ENCODE measurements at regions not wholly inside any gene's neighbourhood (a gene's known extent, or its start where the extent isn't known, plus 50 kb on each side); places are given as distances from the start of the nearest gene placed in this dataset.

DNA sequence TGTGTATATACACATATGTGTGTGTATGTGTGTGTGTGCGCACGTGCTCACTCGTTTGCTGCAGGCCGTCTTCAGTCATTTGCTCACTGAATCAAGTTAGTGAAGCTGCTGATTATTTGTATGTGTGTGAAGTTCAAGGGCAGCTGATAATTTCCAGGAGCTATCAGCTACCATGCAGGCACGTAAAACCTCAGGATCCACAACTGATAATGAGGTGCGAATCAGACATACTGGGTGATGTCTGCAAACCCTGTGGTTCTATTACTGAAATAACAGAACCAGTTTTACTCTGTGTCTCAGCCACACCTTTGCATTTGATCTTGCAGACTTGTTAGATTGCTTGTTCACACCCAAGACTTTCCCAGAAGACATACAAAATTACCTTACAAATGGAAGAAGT lies 257.6 kb downstream of the TAF11L14 start:
- no peak for TF ChIP-seq POLR2A (IDR thresholded peaks at IDR 0.05)
- TF ChIP-seq, protein P1, sequence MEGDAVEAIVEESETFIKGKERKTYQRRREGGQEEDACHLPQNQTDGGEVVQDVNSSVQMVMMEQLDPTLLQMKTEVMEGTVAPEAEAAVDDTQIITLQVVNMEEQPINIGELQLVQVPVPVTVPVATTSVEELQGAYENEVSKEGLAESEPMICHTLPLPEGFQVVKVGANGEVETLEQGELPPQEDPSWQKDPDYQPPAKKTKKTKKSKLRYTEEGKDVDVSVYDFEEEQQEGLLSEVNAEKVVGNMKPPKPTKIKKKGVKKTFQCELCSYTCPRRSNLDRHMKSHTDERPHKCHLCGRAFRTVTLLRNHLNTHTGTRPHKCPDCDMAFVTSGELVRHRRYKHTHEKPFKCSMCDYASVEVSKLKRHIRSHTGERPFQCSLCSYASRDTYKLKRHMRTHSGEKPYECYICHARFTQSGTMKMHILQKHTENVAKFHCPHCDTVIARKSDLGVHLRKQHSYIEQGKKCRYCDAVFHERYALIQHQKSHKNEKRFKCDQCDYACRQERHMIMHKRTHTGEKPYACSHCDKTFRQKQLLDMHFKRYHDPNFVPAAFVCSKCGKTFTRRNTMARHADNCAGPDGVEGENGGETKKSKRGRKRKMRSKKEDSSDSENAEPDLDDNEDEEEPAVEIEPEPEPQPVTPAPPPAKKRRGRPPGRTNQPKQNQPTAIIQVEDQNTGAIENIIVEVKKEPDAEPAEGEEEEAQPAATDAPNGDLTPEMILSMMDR (IDR thresholded peaks at IDR 0.05): no peak
- TF ChIP-seq POLR2AphosphoS5 (IDR thresholded peaks at IDR 0.05; ENCODE audit: insufficient read depth in 1 of 2, low read depth in 1 of 2): no peak

Data from vagina (tissue), 2 donors.